SK-N-SH (cell line): ENCODE measurements at regions not wholly inside any gene's neighbourhood (a gene's known extent, or its start where the extent isn't known, plus 50 kb on each side); places are given as distances from the start of the nearest gene placed in this dataset.

Source experiments
- CTCF ChIA-PET: fragments of 300-600, 350-600 bp; formaldehyde crosslinking; extraction: SDS; loops from one replicate; lab custom pipeline; 2021; lab: Yijun Ruan, JAX
- POLR2A ChIA-PET: fragments of 350-600 bp; sonication (Branson Sonifier 250); formaldehyde crosslinking; extraction: SDS; loops from one replicate; lab custom pipeline; 2020; ENCODE audit warnings: antibody characterized with exemption, inconsistent platforms; lab: Yijun Ruan, JAX
- DNase-seq: peaks from one replicate; pipeline ENCODE4 v3.0.0; 2012
- H2AFZ ChIP-seq: fragments of 200-600 bp; sonication (generic); 2 replicates; pipeline ENCODE4 v1.8.1; 2016; ENCODE audit warnings: antibody characterized with exemption, mild to moderate bottlenecking, low read depth
- H3F3A ChIP-seq: fragments of 200-600 bp; sonication (generic); replicated peaks from 2 replicates; pipeline ENCODE3; 2016; ENCODE audit warnings: antibody characterized with exemption, mild to moderate bottlenecking; ENCODE audit not compliant: insufficient read depth
- H3K27ac ChIP-seq, 2 experiments: fragments of 200-500 bp in 1 of 2; fragments of 200-600 bp in 1 of 2; sonication (Bioruptor generic) in 1 of 2; sonication (generic), shearing (Covaris generic) in 1 of 2; 2 replicates each; pipeline versions ENCODE4 v1.5.1 to v1.6.1; 2014 to 2016; ENCODE audit warnings: low read depth in 2 of 2, inconsistent platforms in 1 of 2, low read length in 1 of 2, mild to moderate bottlenecking in 1 of 2, mixed read lengths in 1 of 2
- H3K27me3 ChIP-seq: fragments of 200-600 bp; sonication (generic), shearing (Covaris generic); 2 replicates; pipeline ENCODE4 v1.6.1; 2016; ENCODE audit warnings: mixed run types; ENCODE audit not compliant: insufficient read depth
- H3K36me3 ChIP-seq, 2 experiments: fragments of 200-500 bp in 1 of 2; fragments of 200-600 bp in 1 of 2; sonication (Bioruptor generic) in 1 of 2; sonication (generic) in 1 of 2; replicated peaks in 1 of 2; 2 replicates each; pipeline versions ENCODE3 to v1.5.1; 2014 to 2016; ENCODE audit warnings: low read length in 1 of 2, mild to moderate bottlenecking in 1 of 2; ENCODE audit not compliant: insufficient read depth in 2 of 2, control insufficient read depth in 1 of 2
- H3K4me1 ChIP-seq, 2 experiments: fragments of 200-500 bp in 1 of 2; fragments of 200-600 bp in 1 of 2; sonication (Bioruptor generic) in 1 of 2; sonication (generic), shearing (Covaris generic) in 1 of 2; 2 replicates each; pipeline versions ENCODE4 v1.5.1 to v1.6.1; 2014 to 2016; ENCODE audit warnings: low read depth in 1 of 2, low read length in 1 of 2, mixed run types in 1 of 2; ENCODE audit not compliant: insufficient read depth in 2 of 2, control insufficient read depth in 1 of 2
- H3K4me2 ChIP-seq: fragments of 200-600 bp; sonication (generic), shearing (Covaris generic); 2 replicates; pipeline ENCODE4 v1.6.1; 2017; ENCODE audit warnings: mixed run types
- H3K4me3 ChIP-seq, 2 experiments: fragments of 200-500 bp in 1 of 2; fragments of 200-600 bp in 1 of 2; sonication (Bioruptor generic) in 1 of 2; sonication (generic), shearing (Covaris generic) in 1 of 2; 2 replicates each; pipeline versions ENCODE4 v1.5.1 to v1.8.1; 2014 to 2016; ENCODE audit warnings: low read depth in 2 of 2, inconsistent platforms in 1 of 2, low read length in 1 of 2, mild to moderate bottlenecking in 1 of 2, mixed read lengths in 1 of 2, moderate library complexity in 1 of 2
- H3K79me2 ChIP-seq: fragments of 200-600 bp; sonication (generic); 2 replicates; pipeline ENCODE4 v1.8.1; 2017; ENCODE audit warnings: mild to moderate bottlenecking; ENCODE audit not compliant: insufficient read depth
- H3K9ac ChIP-seq: fragments of 200-600 bp; sonication (generic); 2 replicates; pipeline ENCODE4 v1.6.1; 2017; ENCODE audit warnings: mixed run types
- H3K9me2 ChIP-seq: fragments of 200-600 bp; sonication (generic); 2 replicates; pipeline ENCODE4 v1.6.1; 2017; ENCODE audit warnings: mixed run types
- H3K9me3 ChIP-seq: fragments of 200-600 bp; sonication (generic); 2 replicates; pipeline ENCODE4 v1.6.1; 2017; ENCODE audit warnings: mixed run types, mild to moderate bottlenecking, moderate library complexity
- H4K20me1 ChIP-seq: fragments of 200-600 bp; sonication (generic); 2 replicates; pipeline ENCODE4 v1.6.1; 2017; ENCODE audit warnings: mild to moderate bottlenecking, mixed run types; ENCODE audit not compliant: insufficient read depth
- EP300 ChIP-seq, 2 experiments: IDR thresholded peaks; 2 replicates each; pipeline versions ENCODE4 v1.4.0 to v1.6.1; 2012; ENCODE audit warnings: borderline replicate concordance in 1 of 2, low read depth in 1 of 2, low read length in 1 of 2
- FOSL2 ChIP-seq: IDR thresholded peaks from 2 replicates; pipeline ENCODE4 v1.4.0; 2012; ENCODE audit warnings: low read depth, mild to moderate bottlenecking, moderate library complexity, borderline replicate concordance
- FOXM1 ChIP-seq: IDR thresholded peaks from 2 replicates; pipeline ENCODE4 v1.4.0; 2012; ENCODE audit warnings: low read depth, mild to moderate bottlenecking
- JUND ChIP-seq: IDR thresholded peaks from 2 replicates; pipeline ENCODE4 v1.4.0; 2012
- MEF2A ChIP-seq: IDR thresholded peaks from 2 replicates; pipeline ENCODE4 v1.4.0; 2012; ENCODE audit warnings: low read depth, borderline replicate concordance
- NFIC ChIP-seq: IDR thresholded peaks from 2 replicates; pipeline ENCODE4 v1.4.0; 2012; ENCODE audit warnings: borderline replicate concordance
- NRF1 ChIP-seq: IDR thresholded peaks from 2 replicates; pipeline ENCODE4 v1.6.1; 2012; ENCODE audit warnings: low read depth, mild to moderate bottlenecking, low read length
- RAD21 ChIP-seq: IDR thresholded peaks from 2 replicates; pipeline ENCODE4 v1.6.1; 2012; ENCODE audit warnings: mild to moderate bottlenecking, low read length
- RCOR1 ChIP-seq: fragments of 150-350 bp; IDR thresholded peaks from 2 replicates; pipeline ENCODE4 v1.6.1; 2017; ENCODE audit warnings: antibody characterized with exemption, low read length
- RFX5 ChIP-seq: IDR thresholded peaks from 2 replicates; pipeline ENCODE4 v1.6.1; 2012; ENCODE audit warnings: mild to moderate bottlenecking, improper control_type of control experiment, low read length
- RXRA ChIP-seq: IDR thresholded peaks from 2 replicates; pipeline ENCODE4 v1.4.0; 2012; ENCODE audit warnings: low read depth, mild to moderate bottlenecking, borderline replicate concordance
- SIN3A ChIP-seq: IDR thresholded peaks from 2 replicates; pipeline ENCODE4 v1.6.1; 2012; ENCODE audit warnings: low read depth, mild to moderate bottlenecking, low read length, moderate library complexity, borderline replicate concordance
- SMC3 ChIP-seq: IDR thresholded peaks from 2 replicates; pipeline ENCODE4 v1.6.1; 2012; ENCODE audit warnings: low read depth, low read length, improper control_type of control experiment
- TAF1 ChIP-seq: IDR thresholded peaks from 2 replicates; pipeline ENCODE4 v1.6.1; 2012; ENCODE audit warnings: low read depth, mild to moderate bottlenecking, low read length, moderate library complexity, borderline replicate concordance
- TCF12 ChIP-seq: IDR thresholded peaks from 2 replicates; pipeline ENCODE4 v1.4.0; 2012
- TEAD4 ChIP-seq: IDR thresholded peaks from 2 replicates; pipeline ENCODE4 v1.4.0; 2012; ENCODE audit warnings: mild to moderate bottlenecking, borderline replicate concordance; ENCODE audit not compliant: insufficient read depth
- YY1 ChIP-seq: IDR thresholded peaks from 2 replicates; pipeline ENCODE4 v1.4.0; 2012; ENCODE audit warnings: low read depth, mild to moderate bottlenecking
- WGBS: methylation state at CpG from one replicate; pipeline ENCODE4 v1.1.6; 2017; ENCODE audit warnings: low lambda C conversion rate; 5-methylcytosine and 5-hydroxymethylcytosine counted together
- TF ChIP-seq, protein P1 (sequence below): fragments of 200-600 bp; sonication (generic); IDR thresholded peaks from 2 replicates; pipeline ENCODE4 v1.6.1; 2017; ENCODE audit warnings: antibody characterized with exemption, mild to moderate bottlenecking, moderate library complexity
- TF ChIP-seq, protein P2 (sequence below): IDR thresholded peaks from 2 replicates; pipeline ENCODE4; 2012
- TF ChIP-seq, protein P3 (sequence below): IDR thresholded peaks from 2 replicates; pipeline ENCODE4 v1.4.0; 2012; ENCODE audit warnings: low read depth, borderline replicate concordance

DNA sequence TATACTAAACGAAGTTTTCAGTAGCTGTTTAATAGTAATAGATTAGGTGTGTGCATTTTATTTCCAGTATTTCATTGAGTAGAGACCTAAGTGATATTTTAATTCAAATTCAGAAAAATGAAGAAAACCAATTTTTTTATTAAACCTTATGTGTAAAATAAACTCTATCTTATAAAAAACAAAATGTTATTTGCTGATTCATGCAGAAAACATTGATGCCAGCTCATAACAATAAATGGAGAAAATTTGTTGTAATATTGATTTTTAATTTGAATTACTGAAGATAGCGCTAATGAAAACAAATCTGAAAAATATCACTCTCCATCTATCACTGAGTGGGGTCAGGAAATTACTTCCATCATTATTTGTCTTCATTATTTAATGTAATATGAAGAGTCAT is 1177.8 kb upstream of the SEMA6A start:
- WGBS = 32% methylated on average over 2 of the region's 2 CpGs
- Histone ChIP-seq H3K27ac (no peak overlapping the region), H3F3A (no peaks in the 10 kb centered on the region), H3K27me3 (no peaks in the 10 kb centered on the region), H3K4me1 (no peaks in the 10 kb centered on the region), H2AFZ (no peak overlapping the region), H3K36me3 (no peaks in the 10 kb centered on the region), H3K79me2 (no peaks in the 10 kb centered on the region), H3K9ac (no peak overlapping the region), H3K9me3 (peaks cover 7% of the 10 kb centered on the region; the same call in 1 of the 2 replicates), H3K4me2 (no peak overlapping the region), H3K9me2 (no peaks in the 10 kb centered on the region), H4K20me1 (no peaks in the 10 kb centered on the region), H3K4me3 (no peak overlapping the region)
- CTCF ChIA-PET = no interaction called here
- no peak for DNase-seq
- TF ChIP-seq JUND (no peak), RCOR1 (no peak), RXRA (no peak), FOSL2 (no peak), MEF2A (no peak), SIN3A (no peak), YY1 (no peak), TCF12 (no peak), FOXM1 (no peak), NRF1 (no peak), RAD21 (no peak)
- TF ChIP-seq, protein P1, sequence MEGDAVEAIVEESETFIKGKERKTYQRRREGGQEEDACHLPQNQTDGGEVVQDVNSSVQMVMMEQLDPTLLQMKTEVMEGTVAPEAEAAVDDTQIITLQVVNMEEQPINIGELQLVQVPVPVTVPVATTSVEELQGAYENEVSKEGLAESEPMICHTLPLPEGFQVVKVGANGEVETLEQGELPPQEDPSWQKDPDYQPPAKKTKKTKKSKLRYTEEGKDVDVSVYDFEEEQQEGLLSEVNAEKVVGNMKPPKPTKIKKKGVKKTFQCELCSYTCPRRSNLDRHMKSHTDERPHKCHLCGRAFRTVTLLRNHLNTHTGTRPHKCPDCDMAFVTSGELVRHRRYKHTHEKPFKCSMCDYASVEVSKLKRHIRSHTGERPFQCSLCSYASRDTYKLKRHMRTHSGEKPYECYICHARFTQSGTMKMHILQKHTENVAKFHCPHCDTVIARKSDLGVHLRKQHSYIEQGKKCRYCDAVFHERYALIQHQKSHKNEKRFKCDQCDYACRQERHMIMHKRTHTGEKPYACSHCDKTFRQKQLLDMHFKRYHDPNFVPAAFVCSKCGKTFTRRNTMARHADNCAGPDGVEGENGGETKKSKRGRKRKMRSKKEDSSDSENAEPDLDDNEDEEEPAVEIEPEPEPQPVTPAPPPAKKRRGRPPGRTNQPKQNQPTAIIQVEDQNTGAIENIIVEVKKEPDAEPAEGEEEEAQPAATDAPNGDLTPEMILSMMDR = no peak
- TF ChIP-seq, protein P2, sequence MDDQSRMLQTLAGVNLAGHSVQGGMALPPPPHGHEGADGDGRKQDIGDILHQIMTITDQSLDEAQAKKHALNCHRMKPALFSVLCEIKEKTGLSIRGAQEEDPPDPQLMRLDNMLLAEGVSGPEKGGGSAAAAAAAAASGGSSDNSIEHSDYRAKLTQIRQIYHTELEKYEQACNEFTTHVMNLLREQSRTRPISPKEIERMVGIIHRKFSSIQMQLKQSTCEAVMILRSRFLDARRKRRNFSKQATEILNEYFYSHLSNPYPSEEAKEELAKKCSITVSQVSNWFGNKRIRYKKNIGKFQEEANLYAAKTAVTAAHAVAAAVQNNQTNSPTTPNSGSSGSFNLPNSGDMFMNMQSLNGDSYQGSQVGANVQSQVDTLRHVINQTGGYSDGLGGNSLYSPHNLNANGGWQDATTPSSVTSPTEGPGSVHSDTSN = no peak
- TF ChIP-seq, protein P3, sequence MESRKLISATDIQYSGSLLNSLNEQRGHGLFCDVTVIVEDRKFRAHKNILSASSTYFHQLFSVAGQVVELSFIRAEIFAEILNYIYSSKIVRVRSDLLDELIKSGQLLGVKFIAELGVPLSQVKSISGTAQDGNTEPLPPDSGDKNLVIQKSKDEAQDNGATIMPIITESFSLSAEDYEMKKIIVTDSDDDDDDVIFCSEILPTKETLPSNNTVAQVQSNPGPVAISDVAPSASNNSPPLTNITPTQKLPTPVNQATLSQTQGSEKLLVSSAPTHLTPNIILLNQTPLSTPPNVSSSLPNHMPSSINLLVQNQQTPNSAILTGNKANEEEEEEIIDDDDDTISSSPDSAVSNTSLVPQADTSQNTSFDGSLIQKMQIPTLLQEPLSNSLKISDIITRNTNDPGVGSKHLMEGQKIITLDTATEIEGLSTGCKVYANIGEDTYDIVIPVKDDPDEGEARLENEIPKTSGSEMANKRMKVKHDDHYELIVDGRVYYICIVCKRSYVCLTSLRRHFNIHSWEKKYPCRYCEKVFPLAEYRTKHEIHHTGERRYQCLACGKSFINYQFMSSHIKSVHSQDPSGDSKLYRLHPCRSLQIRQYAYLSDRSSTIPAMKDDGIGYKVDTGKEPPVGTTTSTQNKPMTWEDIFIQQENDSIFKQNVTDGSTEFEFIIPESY = no peak
- POLR2A ChIA-PET = no interaction called here

DNA sequence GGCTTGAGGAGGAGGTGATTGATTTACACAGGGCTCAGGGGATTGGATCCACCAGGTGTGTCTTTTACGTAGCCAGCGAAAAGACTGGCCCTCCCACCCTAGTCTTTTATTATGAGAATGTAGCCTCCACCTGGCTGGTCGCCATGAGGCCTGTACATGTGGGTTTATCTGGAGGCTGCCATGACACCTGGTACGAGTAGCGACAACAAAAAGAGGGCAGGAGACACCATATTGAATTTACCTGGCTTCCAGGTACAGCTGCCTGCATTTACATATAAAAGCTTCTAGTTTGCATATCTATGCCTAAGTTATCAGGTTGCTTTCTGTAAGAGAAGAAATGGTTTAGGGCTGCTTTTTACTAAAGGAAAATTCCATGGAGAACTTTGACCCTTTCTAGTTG is 1173.7 kb upstream of the SEMA6A start:
- Histone ChIP-seq H3K9me2 (no peaks in the 10 kb centered on the region), H3K9ac (no peak overlapping the region), H3K4me1 (no peaks in the 10 kb centered on the region), H3F3A (no peaks in the 10 kb centered on the region), H3K79me2 (no peaks in the 10 kb centered on the region), H3K36me3 (no peaks in the 10 kb centered on the region), H4K20me1 (no peaks in the 10 kb centered on the region), H2AFZ (no peak overlapping the region), H3K27me3 (no peaks in the 10 kb centered on the region), H3K27ac (no peak overlapping the region), H3K9me3 (peaks cover 7% of the 10 kb centered on the region; the same call in 1 of the 2 replicates), H3K4me3 (no peak overlapping the region), H3K4me2 (no peak overlapping the region)
- CTCF ChIA-PET = interaction anchor here (0.8 to 1.0 kb wide), 2 partner anchors 9 to 1044 kb away, joined by 3 read pairs; no protein-coding TSS in a partner anchor
- TF ChIP-seq EP300 (IDR thresholded peaks at IDR 0.05; ENCODE audit: borderline replicate concordance in 1 of 2, low read depth in 1 of 2, low read length in 1 of 2) (no peak), SMC3 (no peak), TEAD4 (no peak), MEF2A (no peak), NRF1 (no peak), TAF1 (no peak), NFIC (no peak), RFX5 (no peak), FOSL2 (no peak)
- TF ChIP-seq, protein P2 = no peak
- POLR2A ChIA-PET = no interaction called here
- DNase-seq = no peak
- WGBS = 42% methylated on average over 5 of the region's 5 CpGs
